Karpas-422 (cell line): ENCODE measurements at regions not wholly inside any gene's neighbourhood (a gene's known extent, or its start where the extent isn't known, plus 50 kb on each side); places are given as distances from the start of the nearest gene placed in this dataset.
"Not testable (repeated sequence)": the region's sequence is repeated elsewhere in the genome, so short reads cannot be mapped to it uniquely, and the experiment has no call there.

Experiments used
- DNase-seq: peaks from one replicate; pipeline ENCODE4 v3.0.0-alpha.2; 2015
- H2AFZ ChIP-seq: fragments of 200-600 bp; sonication (generic); 2 replicates; pipeline ENCODE4 v1.6.1; 2014; ENCODE audit warnings: antibody characterized with exemption, low read length, mixed read lengths
- H3K27ac ChIP-seq: fragments of 200-600 bp; sonication (generic); 2 replicates; pipeline ENCODE4 v1.5.1; 2014; ENCODE audit warnings: mild to moderate bottlenecking, low read length, moderate library complexity
- H3K27me3 ChIP-seq: fragments of 200-600 bp; sonication (generic); 2 replicates; pipeline ENCODE4 v1.6.1; 2014; ENCODE audit warnings: low read length, mixed read lengths
- H3K36me3 ChIP-seq: fragments of 200-600 bp; sonication (generic); 2 replicates; pipeline ENCODE4 v1.6.1; 2014; ENCODE audit warnings: low read length, mixed read lengths; ENCODE audit not compliant: insufficient read depth
- H3K4me1 ChIP-seq: fragments of 200-600 bp; sonication (generic); 2 replicates; pipeline ENCODE4 v1.6.1; 2014; ENCODE audit warnings: mild to moderate bottlenecking, low read length, mixed read lengths
- H3K4me2 ChIP-seq: fragments of 200-600 bp; sonication (generic); 2 replicates; pipeline ENCODE4 v1.6.1; 2014; ENCODE audit warnings: low read length, low read depth, mild to moderate bottlenecking; ENCODE audit not compliant: poor library complexity, severe bottlenecking
- H3K4me3 ChIP-seq: fragments of 200-600 bp; sonication (generic); 2 replicates; pipeline ENCODE4 v1.5.1; 2014; ENCODE audit warnings: mild to moderate bottlenecking, antibody characterized with exemption, low read length, mixed read lengths
- H3K79me2 ChIP-seq: fragments of 200-600 bp; sonication (generic); 2 replicates; pipeline ENCODE4 v1.6.1; 2014; ENCODE audit warnings: mild to moderate bottlenecking, low read length, mixed read lengths
- H3K9ac ChIP-seq: fragments of 200-600 bp; sonication (generic); 2 replicates; pipeline ENCODE4 v1.6.0; 2014; ENCODE audit warnings: low read length
- H3K9me2 ChIP-seq: fragments of 200-600 bp; sonication (generic), shearing (Covaris generic); replicated peaks from 2 replicates; pipeline ENCODE4 v1.6.0; 2014; ENCODE audit warnings: mild to moderate bottlenecking, low read length, moderate library complexity; ENCODE audit not compliant: insufficient read depth
- H3K9me3 ChIP-seq: fragments of 300-700, 200-600 bp; sonication (generic); 2 replicates; pipeline ENCODE4 v1.6.1; 2014; ENCODE audit warnings: low read length, mixed read lengths
- H4K20me1 ChIP-seq: fragments of 200-600 bp; sonication (generic); 2 replicates; pipeline ENCODE4 v1.6.1; 2014; ENCODE audit warnings: mild to moderate bottlenecking, antibody characterized with exemption, low read length, low read depth; ENCODE audit not compliant: insufficient read depth

DNA sequence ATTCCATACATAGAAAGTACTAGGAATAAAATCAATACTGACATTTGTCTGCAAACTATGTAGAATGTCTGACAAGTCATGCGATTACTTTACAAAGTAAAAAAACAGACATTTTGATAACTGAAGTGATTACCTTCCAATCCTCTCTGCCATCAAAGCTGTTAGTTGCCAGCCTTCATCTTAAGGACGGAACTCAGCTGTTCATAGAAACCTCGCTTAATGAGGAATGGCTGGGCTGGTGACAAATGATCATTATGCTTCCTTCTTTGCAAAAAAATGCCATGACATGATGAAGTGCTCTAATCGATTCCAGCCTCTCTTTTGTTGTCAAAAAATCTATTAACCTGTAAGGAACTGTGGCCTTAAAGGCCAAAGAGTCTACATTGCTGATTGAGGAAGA, 1214.9 kb upstream of the IGFBP7 start:
- H2AFZ ChIP-seq, result no peak overlapping the region
- no peak overlapping the region for H3K4me3 ChIP-seq
- no peak for DNase-seq
- H4K20me1 ChIP-seq, result no peaks in the 10 kb centered on the region
- H3K36me3 ChIP-seq, result no peaks in the 10 kb centered on the region
- H3K9me2 ChIP-seq, result no peaks in the 10 kb centered on the region
- no peaks in the 10 kb centered on the region for H3K27me3 ChIP-seq
- no peak overlapping the region for H3K27ac ChIP-seq
- H3K79me2 ChIP-seq, result no peaks in the 10 kb centered on the region
- no peak overlapping the region for H3K9ac ChIP-seq
- peaks cover 19% of the 10 kb centered on the region for H3K9me3 ChIP-seq
- no peak overlapping the region for H3K4me2 ChIP-seq
- no peaks in the 10 kb centered on the region for H3K4me1 ChIP-seq

DNA sequence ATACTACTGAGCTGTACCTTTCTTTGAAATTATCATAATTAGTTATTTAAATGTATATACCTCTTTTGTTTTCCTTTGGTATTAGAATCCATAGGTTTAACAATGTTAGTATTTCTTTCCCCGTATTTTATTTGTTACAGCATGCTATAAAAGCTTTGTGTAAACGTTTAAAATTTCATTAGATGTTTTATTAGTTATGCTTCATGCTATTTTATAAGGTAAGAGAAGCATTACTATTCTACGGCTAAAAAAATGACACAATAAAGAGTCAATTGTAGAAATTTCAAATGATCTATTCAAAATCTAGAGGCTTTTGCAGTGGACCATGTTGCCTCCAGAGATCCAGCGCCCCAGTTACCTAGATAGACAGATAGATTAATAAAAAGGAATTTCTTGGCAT, 1203.3 kb upstream of the IGFBP7 start:
- H4K20me1 ChIP-seq, result no peaks in the 10 kb centered on the region
- H3K4me2 ChIP-seq, result no peak overlapping the region
- H3K27ac ChIP-seq, result no peak overlapping the region
- no peaks in the 10 kb centered on the region; the same call in 1 of the 2 replicates for H3K9me2 ChIP-seq
- no peak for DNase-seq
- no peak overlapping the region for H3K9ac ChIP-seq
- no peaks in the 10 kb centered on the region for H3K4me1 ChIP-seq
- H3K27me3 ChIP-seq, result no peaks in the 10 kb centered on the region
- H3K36me3 ChIP-seq, result no peaks in the 10 kb centered on the region
- H2AFZ ChIP-seq, result no peak overlapping the region
- H3K79me2 ChIP-seq, result no peaks in the 10 kb centered on the region
- peaks cover 2% of the 10 kb centered on the region for H3K9me3 ChIP-seq
- no peak overlapping the region for H3K4me3 ChIP-seq

DNA sequence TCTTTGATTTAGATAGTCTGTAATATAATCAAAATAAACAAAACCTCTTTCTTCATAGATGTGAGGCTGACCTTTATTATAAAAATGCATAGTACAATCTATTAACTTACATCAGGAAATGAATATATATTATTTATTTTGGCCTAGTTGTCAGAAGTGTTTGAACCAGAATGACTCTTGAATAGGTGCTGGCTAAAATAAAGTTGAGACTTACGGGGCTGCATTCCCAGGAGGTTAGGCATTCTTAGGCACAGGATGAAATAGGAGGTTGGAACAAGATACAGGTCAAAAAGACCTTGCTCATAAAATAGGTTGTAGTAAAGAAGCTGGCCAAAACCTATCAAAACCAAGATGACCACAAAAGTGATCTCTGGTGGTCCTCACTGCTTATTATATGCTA, 1193.3 kb upstream of the IGFBP7 start:
- Histone ChIP-seq H3K27ac (no peak overlapping the region), H2AFZ (no peak overlapping the region), H3K79me2 (no peaks in the 10 kb centered on the region), H3K9me2 (no peaks in the 10 kb centered on the region), H3K4me2 (no peak overlapping the region), H3K36me3 (no peaks in the 10 kb centered on the region), H3K4me3 (no peak overlapping the region), H4K20me1 (no peaks in the 10 kb centered on the region), H3K9me3 (peaks cover 10% of the 10 kb centered on the region; the same call in 1 of the 2 replicates), H3K27me3 (no peaks in the 10 kb centered on the region), H3K9ac (no peak overlapping the region), H3K4me1 (no peaks in the 10 kb centered on the region)
- DNase-seq, result no peak

DNA sequence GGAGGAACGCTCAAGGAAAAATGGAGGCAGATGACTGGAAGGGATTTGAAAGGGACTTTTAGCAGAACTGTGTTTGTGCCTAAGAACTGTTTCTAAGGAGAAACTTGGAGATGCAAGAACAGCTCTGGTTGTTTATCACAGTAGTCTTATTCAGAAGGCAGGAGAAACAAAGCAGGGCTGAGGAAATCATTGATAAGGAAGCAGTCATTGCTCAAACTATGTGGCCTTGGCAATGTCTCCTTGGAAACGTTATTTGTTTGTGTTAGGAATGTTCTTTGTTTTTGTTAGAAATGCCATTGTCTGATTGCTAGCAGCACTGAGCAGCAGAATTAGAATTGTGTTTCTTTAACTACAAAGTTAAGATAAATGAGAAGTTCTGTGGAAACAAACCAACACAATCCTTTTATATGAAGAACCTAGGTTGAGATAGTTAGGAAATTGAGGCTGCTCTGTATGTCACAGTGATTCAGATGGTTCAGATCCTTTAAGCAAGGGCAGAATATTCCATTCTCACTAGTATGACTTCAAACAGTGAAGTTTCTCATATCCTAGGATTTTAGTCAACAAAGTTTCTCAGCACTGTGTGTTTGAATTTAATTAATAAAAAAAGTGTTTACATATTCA, 1191.3 kb upstream of the IGFBP7 start:
- no peaks in the 10 kb centered on the region for H4K20me1 ChIP-seq
- H2AFZ ChIP-seq, result no peak overlapping the region
- no peak overlapping the region for H3K4me2 ChIP-seq
- H3K36me3 ChIP-seq, result no peaks in the 10 kb centered on the region
- no peaks in the 10 kb centered on the region for H3K4me1 ChIP-seq
- no peak overlapping the region for H3K27ac ChIP-seq
- no peak overlapping the region for H3K9ac ChIP-seq
- no peaks in the 10 kb centered on the region for H3K9me2 ChIP-seq
- H3K79me2 ChIP-seq, result no peaks in the 10 kb centered on the region
- H3K27me3 ChIP-seq, result no peaks in the 10 kb centered on the region
- peaks cover 16% of the 10 kb centered on the region for H3K9me3 ChIP-seq
- H3K4me3 ChIP-seq, result no peak overlapping the region
- DNase-seq, result no peak

DNA sequence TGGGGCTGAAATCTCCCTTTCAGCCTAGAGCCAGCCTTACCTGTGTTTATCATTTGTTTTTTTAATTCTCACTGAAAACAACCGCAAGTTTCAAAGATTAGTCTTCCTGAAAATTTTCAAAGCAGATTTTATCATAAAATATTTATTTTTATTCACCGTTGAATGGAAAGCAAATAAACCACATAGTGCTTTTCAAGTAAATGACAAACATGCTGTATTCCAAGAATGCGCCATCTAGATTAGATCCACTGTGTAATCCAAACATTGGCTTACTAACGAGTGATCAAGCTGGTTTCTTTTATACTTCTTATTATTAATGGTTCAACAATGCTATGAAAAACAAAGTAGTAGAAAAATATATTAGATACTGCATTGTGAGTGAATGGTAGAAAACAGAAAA, 1176.2 kb upstream of the IGFBP7 start:
- H4K20me1 ChIP-seq, result no peaks in the 10 kb centered on the region
- H3K27me3 ChIP-seq, result no peaks in the 10 kb centered on the region
- no peak overlapping the region for H2AFZ ChIP-seq
- H3K9me2 ChIP-seq, result peaks cover 4% of the 10 kb centered on the region; the same call in 1 of the 2 replicates
- H3K9me3 ChIP-seq, result peaks cover 10% of the 10 kb centered on the region
- no peaks in the 10 kb centered on the region for H3K79me2 ChIP-seq
- no peak overlapping the region for H3K4me3 ChIP-seq
- H3K36me3 ChIP-seq, result no peaks in the 10 kb centered on the region
- no peak for DNase-seq
- no peaks in the 10 kb centered on the region for H3K4me1 ChIP-seq
- H3K4me2 ChIP-seq, result no peak overlapping the region
- no peak overlapping the region for H3K9ac ChIP-seq
- no peak overlapping the region for H3K27ac ChIP-seq

DNA sequence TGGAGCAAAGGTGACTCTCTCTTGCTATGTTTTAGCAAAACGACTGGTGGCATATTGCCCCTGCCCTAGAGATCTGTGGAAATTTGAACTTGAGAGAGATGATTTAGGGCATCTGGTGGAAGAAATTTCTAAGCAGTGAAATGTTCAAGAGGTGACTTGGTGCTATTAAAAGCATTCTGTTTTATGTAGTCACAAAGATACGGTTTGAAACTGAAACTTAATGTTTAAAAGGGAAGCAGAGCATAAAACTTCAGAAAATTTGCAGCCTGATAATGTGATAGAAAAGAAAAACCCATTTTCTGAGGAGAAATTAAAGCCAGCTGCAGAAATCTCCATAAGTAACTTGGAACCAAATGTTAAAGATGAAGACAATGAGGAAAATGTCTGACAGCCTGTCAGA, 1170.7 kb upstream of the IGFBP7 start:
- not testable (repeated sequence) for H4K20me1 ChIP-seq

DNA sequence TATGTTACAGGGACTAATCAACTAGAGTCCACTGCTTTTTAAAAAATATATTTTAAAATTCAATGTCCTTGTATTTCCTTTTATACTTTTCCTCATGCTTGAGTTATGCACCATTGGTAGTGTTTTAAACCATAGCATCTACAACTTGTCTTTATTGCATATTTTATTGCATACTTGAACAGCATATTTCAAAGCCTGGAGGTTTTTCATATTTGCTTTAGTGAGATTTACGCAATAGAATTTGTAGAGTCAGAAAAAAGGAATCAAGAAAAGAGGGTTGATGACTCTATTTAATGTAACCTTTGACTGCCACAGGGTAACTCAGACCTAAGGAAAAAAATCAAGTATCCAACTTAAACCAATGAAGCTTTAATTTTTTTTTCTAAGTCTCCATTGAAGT, 1165.7 kb upstream of the IGFBP7 start:
- Histone ChIP-seq H3K4me1 (no peaks in the 10 kb centered on the region), H3K36me3 (no peaks in the 10 kb centered on the region), H3K4me3 (no peak overlapping the region), H3K27me3 (no peaks in the 10 kb centered on the region), H2AFZ (no peak overlapping the region), H4K20me1 (no peaks in the 10 kb centered on the region), H3K27ac (no peak overlapping the region), H3K79me2 (no peaks in the 10 kb centered on the region), H3K9ac (no peak overlapping the region), H3K4me2 (no peak overlapping the region), H3K9me2 (no peaks in the 10 kb centered on the region), H3K9me3 (peaks cover 34% of the 10 kb centered on the region)
- DNase-seq, result no peak

More for the DNA sequence above, 1170.7 kb upstream of the IGFBP7 start:
- H3K9me3 ChIP-seq, result peaks cover 21% of the 10 kb centered on the region
- H3K9ac ChIP-seq, H3K9me2 ChIP-seq, H3K36me3 ChIP-seq, H3K27ac ChIP-seq, H3K4me1 ChIP-seq, H3K27me3 ChIP-seq, H3K79me2 ChIP-seq, H3K4me2 ChIP-seq, H2AFZ ChIP-seq, DNase-seq, H3K4me3 ChIP-seq: not testable (repeated sequence)

DNA sequence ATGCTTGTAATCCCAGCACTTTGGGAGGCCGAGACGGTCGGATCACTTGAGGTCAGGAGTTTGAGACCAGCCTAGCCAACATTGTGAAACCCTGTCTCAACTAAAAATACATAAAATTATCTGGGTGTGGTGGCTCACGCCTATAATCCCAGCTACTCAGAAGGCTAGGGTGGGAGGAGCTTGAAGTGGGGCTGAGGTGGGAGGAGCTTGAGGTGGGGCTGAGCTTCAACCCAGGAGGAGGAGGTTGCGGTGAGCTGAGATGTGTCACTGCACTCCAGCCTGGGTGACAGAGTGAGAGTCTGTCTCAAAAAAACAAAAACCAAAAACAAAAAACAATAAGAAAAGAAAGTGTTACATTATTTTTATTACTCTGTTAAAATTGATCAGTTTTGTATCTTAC, 1164.4 kb upstream of the IGFBP7 start:
- no peaks in the 10 kb centered on the region for H3K4me1 ChIP-seq
- H3K79me2 ChIP-seq, result no peaks in the 10 kb centered on the region
- H3K27me3 ChIP-seq, result no peaks in the 10 kb centered on the region
- H3K9me3 ChIP-seq, result peaks cover 34% of the 10 kb centered on the region
- H2AFZ ChIP-seq, result no peak overlapping the region
- no peaks in the 10 kb centered on the region for H3K36me3 ChIP-seq
- no peak for DNase-seq
- no peaks in the 10 kb centered on the region for H4K20me1 ChIP-seq
- no peaks in the 10 kb centered on the region for H3K9me2 ChIP-seq
- H3K4me2 ChIP-seq, result no peak overlapping the region
- H3K9ac ChIP-seq, result no peak overlapping the region
- H3K27ac ChIP-seq, result no peak overlapping the region
- H3K4me3 ChIP-seq, result no peak overlapping the region

DNA sequence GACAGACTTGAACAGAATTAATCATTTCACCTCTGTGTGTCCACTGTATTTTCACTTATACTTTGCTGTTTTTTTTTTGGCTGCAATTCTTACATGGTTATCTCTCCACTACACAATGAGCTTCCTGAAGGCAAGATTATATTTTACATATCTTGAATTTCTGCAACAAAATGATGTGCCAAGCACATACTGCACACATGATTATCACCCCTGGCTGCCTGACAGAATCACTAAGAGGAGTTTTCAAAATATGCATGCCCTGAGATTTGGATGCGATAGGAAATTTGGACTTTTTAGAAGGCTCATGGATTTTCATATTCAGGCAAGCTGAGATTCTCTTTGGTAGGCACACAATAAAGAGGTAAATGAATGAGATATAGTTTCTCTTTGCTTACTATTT, 1162.1 kb upstream of the IGFBP7 start:
- H3K4me1 ChIP-seq, result no peaks in the 10 kb centered on the region
- no peak overlapping the region for H3K4me2 ChIP-seq
- H3K4me3 ChIP-seq, result no peak overlapping the region
- H3K9me3 ChIP-seq, result peaks cover 30% of the 10 kb centered on the region
- H2AFZ ChIP-seq, result no peak overlapping the region
- H3K36me3 ChIP-seq, result no peaks in the 10 kb centered on the region
- H3K27me3 ChIP-seq, result no peaks in the 10 kb centered on the region
- DNase-seq, result no peak
- H3K79me2 ChIP-seq, result no peaks in the 10 kb centered on the region
- no peak overlapping the region for H3K27ac ChIP-seq
- no peak overlapping the region for H3K9ac ChIP-seq
- no peaks in the 10 kb centered on the region for H4K20me1 ChIP-seq
- no peaks in the 10 kb centered on the region for H3K9me2 ChIP-seq
